ENCODE measurements at regions not wholly inside any gene's neighbourhood (a gene's known extent, or its start where the extent isn't known, plus 50 kb on each side); places are given as distances from the start of the nearest gene placed in this dataset.

- ATAC-seq, result no peak
- no peak overlapping the region for H3K27ac Mint-ChIP-seq
- no peaks in the 10 kb centered on the region for H3K4me1 Mint-ChIP-seq
- H3K36me3 Mint-ChIP-seq, result no peaks in the 10 kb centered on the region
- DNase-seq (ENCODE audit: low spot score in 2 of 2), result no peak
- H3K4me3 Mint-ChIP-seq, result no peak overlapping the region
- peaks cover 9% of the 10 kb centered on the region for H3K9me3 Mint-ChIP-seq
These were observed 311.6 kb downstream of the AASDHPPT start for GRCh38 chr11:106389101-106389500.

- no peak overlapping the region for H3K27ac Mint-ChIP-seq
- no peaks in the 10 kb centered on the region for H3K36me3 Mint-ChIP-seq
- H3K4me1 Mint-ChIP-seq, result no peaks in the 10 kb centered on the region
- no peak overlapping the region for H3K4me3 Mint-ChIP-seq
- peaks cover 9% of the 10 kb centered on the region for H3K9me3 Mint-ChIP-seq
- no peak for ATAC-seq
- DNase-seq (ENCODE audit: low spot score in 2 of 2), result no peak
These were observed 312.6 kb downstream of the AASDHPPT start for GRCh38 chr11:106390078-106390477.

DNA sequence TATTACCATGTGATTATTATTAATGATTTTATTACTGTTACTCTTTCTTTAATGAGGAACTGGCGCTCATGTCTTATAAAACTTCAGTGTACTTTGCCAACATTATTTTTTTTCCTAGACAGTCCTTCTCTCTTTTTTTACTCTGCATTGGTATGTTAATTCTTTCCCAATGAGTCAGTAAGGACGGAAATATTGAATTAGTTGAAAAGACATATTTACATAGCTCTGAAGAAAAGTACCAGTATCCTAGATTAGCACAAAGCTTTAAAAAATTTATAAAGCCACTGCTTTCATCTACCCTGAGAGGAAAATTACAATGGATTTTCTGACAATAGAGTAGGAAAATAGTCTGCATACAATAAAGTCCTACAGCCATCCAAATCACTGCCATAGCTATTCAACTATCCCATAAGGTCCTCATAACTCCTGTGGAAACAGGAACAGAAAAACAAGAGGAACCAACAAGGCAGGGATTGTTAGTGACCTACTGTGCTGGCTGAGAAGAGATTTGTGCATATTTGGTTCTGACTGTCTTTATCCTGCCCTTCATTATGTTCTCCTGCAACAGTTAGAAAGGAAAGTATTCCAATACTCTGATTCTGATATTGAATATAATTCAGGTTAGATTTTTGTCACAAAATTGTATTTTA is 314.4 kb downstream of the AASDHPPT start:
- Mint-ChIP-seq H3K9me3 (peaks cover 10% of the 10 kb centered on the region), H3K27ac (no peak overlapping the region), H3K4me3 (no peak overlapping the region), H3K36me3 (no peaks in the 10 kb centered on the region), H3K4me1 (no peaks in the 10 kb centered on the region)
- ATAC-seq (no peak), DNase-seq (ENCODE audit: low spot score in 2 of 2) (no peak)

DNA sequence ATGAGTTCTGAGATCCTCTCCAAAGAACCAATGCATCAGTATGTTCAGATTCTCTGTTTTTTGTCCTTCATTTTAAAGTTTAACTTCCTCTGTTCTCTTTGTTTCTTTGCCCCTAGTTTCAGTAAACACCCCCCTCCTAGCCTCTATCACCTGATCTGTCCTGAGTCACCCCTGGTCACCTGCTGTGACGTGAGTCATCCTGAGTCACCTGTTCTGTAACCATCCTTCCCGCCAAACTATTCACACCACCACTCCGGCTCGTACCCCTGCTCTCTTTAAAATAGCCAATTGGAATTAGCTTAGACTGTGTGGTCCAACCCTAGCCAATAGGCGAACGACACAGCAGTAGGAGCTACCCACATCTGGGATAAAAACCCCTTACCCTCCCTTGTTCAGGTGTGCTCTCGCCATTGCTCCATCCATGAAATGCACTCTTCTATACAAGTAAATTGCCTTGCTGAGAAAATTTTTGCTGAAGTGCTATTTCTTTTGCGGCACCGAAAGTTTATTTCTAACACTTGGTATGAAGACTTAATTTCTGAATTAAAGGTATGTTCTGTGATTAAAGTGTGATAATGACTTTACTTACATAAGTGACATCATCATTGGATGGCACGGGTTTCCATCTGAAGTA is 318.4 kb downstream of the AASDHPPT start:
- peaks cover 10% of the 10 kb centered on the region for H3K9me3 Mint-ChIP-seq
- no peak overlapping the region for H3K4me3 Mint-ChIP-seq
- H3K36me3 Mint-ChIP-seq, result no peaks in the 10 kb centered on the region
- ATAC-seq (no peak), DNase-seq (ENCODE audit: low spot score in 2 of 2) (no peak)
- H3K27ac Mint-ChIP-seq, result no peak overlapping the region
- no peaks in the 10 kb centered on the region for H3K4me1 Mint-ChIP-seq

DNA sequence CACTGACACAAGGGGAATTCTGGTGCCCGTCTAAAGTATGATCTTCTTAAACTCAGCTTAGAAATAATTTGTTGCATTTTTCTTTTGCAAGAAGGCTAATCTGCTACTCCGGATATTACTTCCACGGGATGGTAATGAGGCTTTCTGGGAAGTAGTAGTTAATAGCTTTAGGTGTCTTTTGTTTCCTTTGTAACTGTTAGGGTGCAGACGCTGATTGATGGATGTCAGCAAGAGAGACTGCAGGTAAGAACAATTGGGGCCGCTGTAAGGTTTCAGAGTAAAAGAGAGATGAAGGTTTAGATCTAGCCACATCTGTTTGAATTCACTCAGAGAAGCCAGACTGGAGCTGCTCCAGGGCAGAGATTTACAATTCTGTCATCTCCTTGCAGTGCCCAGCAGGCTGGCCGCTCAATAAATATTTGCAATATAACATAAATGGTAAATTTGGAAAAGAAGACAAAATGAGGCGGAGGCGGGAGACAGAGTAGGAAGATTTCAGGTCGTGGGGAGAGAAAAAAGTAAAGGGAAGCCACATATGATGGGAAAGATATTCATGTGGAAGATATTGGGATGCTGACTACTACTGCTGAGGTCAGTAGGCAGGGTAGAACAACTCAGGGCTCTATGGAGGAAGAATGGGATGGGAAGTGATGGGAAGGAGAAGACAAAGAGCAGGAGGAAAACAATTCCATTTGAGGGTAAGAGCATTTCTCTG is 320.5 kb downstream of the AASDHPPT start:
- ATAC-seq, result no peak
- peaks cover 8% of the 10 kb centered on the region for H3K9me3 Mint-ChIP-seq
- no peak for DNase-seq (ENCODE audit: low spot score in 2 of 2)
- H3K27ac Mint-ChIP-seq, result no peak overlapping the region
- H3K36me3 Mint-ChIP-seq, result no peaks in the 10 kb centered on the region
- H3K4me3 Mint-ChIP-seq, result no peak overlapping the region
- no peaks in the 10 kb centered on the region for H3K4me1 Mint-ChIP-seq

DNA sequence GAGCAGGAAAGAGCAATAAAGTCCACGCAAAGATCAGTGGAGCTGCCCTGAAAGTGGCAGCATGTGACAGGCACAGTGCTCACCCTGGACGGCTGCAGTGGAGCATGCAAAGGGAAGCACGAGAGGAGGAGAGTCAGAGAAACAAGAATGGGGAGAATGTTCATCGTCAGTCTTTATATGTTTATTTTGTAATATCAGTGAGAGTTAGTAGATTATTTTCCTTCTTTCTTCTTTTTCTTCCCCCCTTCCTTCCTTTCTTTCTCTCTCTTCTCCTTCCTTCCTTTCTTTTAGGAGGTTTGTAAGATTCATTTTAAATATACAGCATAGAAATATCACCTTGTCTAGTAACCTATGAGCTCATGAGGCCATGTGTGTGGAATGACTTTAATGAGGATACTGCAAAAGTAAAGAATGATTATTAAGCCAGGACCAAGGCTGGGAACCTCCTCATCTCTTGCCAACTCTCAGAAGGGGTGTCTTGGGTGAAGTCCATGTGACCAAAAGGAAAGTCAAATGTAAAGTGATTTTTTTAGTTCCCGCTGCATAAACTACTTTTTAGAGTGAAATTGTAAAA is 321.1 kb downstream of the AASDHPPT start:
- DNase-seq (ENCODE audit: low spot score in 2 of 2), result no peak
- no peak for ATAC-seq
- H3K4me3 Mint-ChIP-seq, result no peak overlapping the region
- H3K4me1 Mint-ChIP-seq, result no peaks in the 10 kb centered on the region
- no peaks in the 10 kb centered on the region for H3K36me3 Mint-ChIP-seq
- no peak overlapping the region for H3K27ac Mint-ChIP-seq
- H3K9me3 Mint-ChIP-seq, result peaks cover 9% of the 10 kb centered on the region

DNA sequence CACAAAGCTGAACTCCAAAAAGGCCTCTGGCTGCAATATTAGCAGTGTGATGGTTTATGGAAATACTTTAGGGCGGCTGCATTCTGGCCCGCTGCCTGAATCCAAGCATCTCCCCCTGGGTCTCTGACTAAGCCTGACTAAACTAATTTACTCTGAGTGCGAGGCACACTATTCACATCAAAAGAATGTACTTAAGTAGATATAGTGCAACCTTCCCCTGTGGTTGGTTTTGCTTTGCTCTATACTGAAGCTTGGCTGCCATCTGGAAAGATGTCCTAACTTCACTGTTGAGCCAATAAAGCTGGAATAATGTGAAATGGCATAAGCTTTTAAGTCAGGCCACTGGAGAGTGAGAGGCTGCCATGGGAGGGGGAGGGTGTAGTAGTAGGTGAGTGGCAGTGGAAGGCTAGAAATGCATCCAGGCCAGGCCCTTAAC is 321.6 kb downstream of the AASDHPPT start:
- H3K9me3 Mint-ChIP-seq, result peaks cover 11% of the 10 kb centered on the region
- no peaks in the 10 kb centered on the region for H3K4me1 Mint-ChIP-seq
- H3K27ac Mint-ChIP-seq, result no peak overlapping the region
- no peak overlapping the region for H3K4me3 Mint-ChIP-seq
- ATAC-seq (no peak), DNase-seq (ENCODE audit: low spot score in 2 of 2) (no peak)
- no peaks in the 10 kb centered on the region for H3K36me3 Mint-ChIP-seq

DNA sequence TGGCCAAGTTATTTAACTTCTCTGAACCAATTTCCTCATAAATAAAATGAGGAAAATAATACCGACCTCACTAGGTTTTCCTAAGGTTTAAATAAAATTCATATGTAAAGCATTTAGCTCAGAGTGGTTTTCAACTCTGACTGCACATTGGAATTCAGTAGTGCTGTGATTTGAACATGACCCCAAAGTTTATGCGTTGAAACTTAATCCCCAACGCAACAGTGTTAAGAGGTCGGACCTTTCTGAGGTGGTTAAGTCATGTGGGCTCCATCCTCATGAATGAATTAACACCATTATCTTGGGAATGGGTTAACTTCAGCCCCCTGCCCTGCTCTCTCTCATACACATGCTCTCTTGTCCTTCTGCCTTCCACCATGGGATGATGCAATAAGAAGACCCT is 322.2 kb downstream of the AASDHPPT start:
- Mint-ChIP-seq H3K4me1 (no peaks in the 10 kb centered on the region), H3K4me3 (no peak overlapping the region), H3K9me3 (peaks cover 12% of the 10 kb centered on the region), H3K36me3 (no peaks in the 10 kb centered on the region), H3K27ac (no peak overlapping the region)
- ATAC-seq (no peak), DNase-seq (ENCODE audit: low spot score in 2 of 2) (no peak)

DNA sequence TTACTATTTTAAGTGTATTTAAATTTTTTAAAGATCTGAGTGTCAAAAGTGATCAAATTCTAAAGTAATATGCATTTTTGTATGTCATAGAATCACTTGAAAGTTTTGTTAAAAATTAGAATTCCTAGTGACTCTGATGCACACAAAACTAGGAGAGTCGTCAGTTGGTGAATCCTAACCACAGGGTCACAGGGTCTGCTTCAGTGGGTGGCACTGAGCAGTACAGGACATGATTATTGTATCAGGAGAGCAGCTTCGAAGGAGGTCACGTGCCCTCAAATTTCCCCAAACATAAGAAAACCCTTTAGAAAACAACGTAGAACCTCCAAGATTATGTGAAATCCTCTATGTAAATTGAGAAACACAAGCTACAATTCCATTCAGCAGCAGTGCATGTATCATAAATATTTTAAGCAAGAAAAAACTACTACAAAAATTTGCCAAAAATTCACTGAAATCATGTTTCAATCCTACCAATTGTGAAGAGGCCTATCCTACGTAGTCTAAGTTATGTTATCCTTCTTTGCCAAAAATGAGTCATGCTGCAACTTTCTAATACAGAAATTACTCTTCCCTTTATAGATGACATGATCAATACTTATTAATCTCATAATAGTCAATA is 323.6 kb downstream of the AASDHPPT start:
- H3K36me3 Mint-ChIP-seq, result no peaks in the 10 kb centered on the region
- DNase-seq (ENCODE audit: low spot score in 2 of 2) (no peak), ATAC-seq (no peak)
- H3K9me3 Mint-ChIP-seq, result peaks cover 7% of the 10 kb centered on the region
- H3K4me1 Mint-ChIP-seq, result no peaks in the 10 kb centered on the region
- no peak overlapping the region for H3K27ac Mint-ChIP-seq
- no peak overlapping the region for H3K4me3 Mint-ChIP-seq

GRCh38 chr11:106403751-106404150 is 326.3 kb downstream of the AASDHPPT start:
- Mint-ChIP-seq H3K4me1 (no peaks in the 10 kb centered on the region), H3K36me3 (no peaks in the 10 kb centered on the region), H3K27ac (no peak overlapping the region), H3K9me3 (peaks cover 7% of the 10 kb centered on the region), H3K4me3 (no peak overlapping the region)
- ATAC-seq, result no peak
- no peak for DNase-seq (ENCODE audit: low spot score in 2 of 2)

GRCh38 chr11:106409222-106409621 is 331.8 kb downstream of the AASDHPPT start:
- H3K27ac Mint-ChIP-seq, result no peak overlapping the region
- H3K4me3 Mint-ChIP-seq, result no peak overlapping the region
- ATAC-seq, result no peak
- no peak for DNase-seq (ENCODE audit: low spot score in 2 of 2)
- H3K36me3 Mint-ChIP-seq, result no peaks in the 10 kb centered on the region
- H3K9me3 Mint-ChIP-seq, result peaks cover 11% of the 10 kb centered on the region
- H3K4me1 Mint-ChIP-seq, result no peaks in the 10 kb centered on the region

DNA sequence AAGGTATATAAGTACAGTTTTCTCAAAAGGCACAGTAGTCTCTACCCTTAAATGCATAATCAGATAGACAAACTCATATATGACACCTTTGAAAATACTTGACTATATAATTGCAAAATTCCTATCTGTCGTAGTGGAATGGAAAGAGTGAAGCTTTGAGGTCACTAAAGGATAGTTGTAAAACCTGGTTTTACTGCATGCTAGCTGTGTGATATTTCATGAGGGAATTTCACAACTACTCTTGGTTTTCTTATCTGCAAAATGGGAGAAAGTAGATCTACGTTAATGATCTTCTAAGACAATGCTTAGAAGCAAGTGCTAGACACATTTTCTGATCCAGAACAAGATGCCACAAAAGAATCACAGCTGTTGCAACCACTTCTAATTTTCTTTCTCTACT is 332.2 kb downstream of the AASDHPPT start:
- peaks cover 8% of the 10 kb centered on the region for H3K9me3 Mint-ChIP-seq
- ATAC-seq, result no peak
- H3K36me3 Mint-ChIP-seq, result no peaks in the 10 kb centered on the region
- H3K4me3 Mint-ChIP-seq, result no peak overlapping the region
- no peak overlapping the region for H3K27ac Mint-ChIP-seq
- H3K4me1 Mint-ChIP-seq, result no peaks in the 10 kb centered on the region
- no peak for DNase-seq (ENCODE audit: low spot score in 2 of 2)

DNA sequence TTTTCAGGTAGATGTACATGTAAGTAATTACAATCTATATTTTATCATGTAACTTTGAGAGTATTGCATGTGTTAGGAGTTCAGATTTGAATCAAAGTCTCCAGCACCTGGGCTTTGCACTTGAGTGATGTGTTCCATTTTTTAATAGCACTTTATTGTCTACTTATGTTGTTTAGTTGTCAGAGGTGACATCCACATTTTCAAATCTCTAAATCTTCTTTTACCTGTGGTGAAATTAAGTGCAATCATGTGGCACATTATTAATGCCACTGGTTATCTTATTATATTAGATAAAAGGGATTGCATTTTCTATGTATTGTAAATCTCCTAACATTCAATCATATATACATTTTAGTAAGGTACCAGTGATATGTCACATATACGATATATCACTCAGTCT is 333.4 kb downstream of the AASDHPPT start:
- no peak overlapping the region for H3K27ac Mint-ChIP-seq
- DNase-seq (ENCODE audit: low spot score in 2 of 2), result no peak
- no peak overlapping the region for H3K4me3 Mint-ChIP-seq

DNA sequence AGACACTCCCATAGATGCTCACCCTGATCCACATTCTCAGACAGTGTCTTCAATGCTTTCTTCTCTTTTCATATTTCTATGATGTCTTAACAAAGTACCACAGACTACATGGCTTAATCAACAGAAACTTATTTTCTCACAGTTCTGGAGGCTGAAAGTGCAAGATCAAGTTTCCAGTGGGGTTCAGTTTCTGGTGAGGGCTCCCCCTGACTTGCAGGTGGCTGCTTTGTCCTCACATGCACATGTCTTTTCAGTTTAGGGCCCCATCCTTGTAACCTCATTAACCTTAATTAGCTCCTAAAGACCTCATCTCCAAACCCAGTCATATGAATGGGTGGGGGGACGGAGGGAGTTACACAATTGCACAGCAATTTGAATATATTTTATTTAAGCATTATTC is 335.8 kb downstream of the AASDHPPT start:
- H3K27ac Mint-ChIP-seq, result no peak overlapping the region
- H3K9me3 Mint-ChIP-seq, result peaks cover 10% of the 10 kb centered on the region

More for the DNA sequence above, 333.4 kb downstream of the AASDHPPT start:
- Mint-ChIP-seq H3K9me3 (peaks cover 8% of the 10 kb centered on the region), H3K4me1 (no peaks in the 10 kb centered on the region), H3K36me3 (no peaks in the 10 kb centered on the region)
- ATAC-seq, result no peak

DNA sequence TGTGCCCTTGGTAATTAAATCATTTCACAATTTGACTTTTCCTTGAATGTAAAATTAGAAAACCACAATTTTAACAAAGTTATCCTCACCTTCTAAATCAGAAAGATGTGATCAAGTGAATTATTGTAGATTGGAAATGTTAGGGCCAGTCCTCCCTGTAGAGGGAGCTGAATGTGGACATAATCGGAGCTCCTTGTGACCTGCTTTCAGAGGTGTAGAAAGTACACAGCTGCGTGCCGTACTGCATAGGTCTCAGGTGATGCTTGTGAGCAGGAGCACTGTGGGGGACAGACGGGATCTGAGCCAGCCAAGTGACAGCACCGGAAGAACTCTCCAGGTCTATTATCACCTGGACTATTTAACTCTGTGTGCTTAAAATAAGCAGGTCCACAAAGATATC is 338.0 kb downstream of the AASDHPPT start:
- no peak overlapping the region for H3K4me3 Mint-ChIP-seq
- no peak for ATAC-seq

More for the DNA sequence above, 335.8 kb downstream of the AASDHPPT start:
- no peak overlapping the region for H3K4me3 Mint-ChIP-seq
- DNase-seq (ENCODE audit: low spot score in 2 of 2), result no peak
- no peaks in the 10 kb centered on the region for H3K4me1 Mint-ChIP-seq
- no peaks in the 10 kb centered on the region for H3K36me3 Mint-ChIP-seq
- no peak for ATAC-seq

More for the DNA sequence above, 338.0 kb downstream of the AASDHPPT start:
- DNase-seq (ENCODE audit: low spot score in 2 of 2), result no peak
- H3K9me3 Mint-ChIP-seq, result peaks cover 10% of the 10 kb centered on the region
- H3K36me3 Mint-ChIP-seq, result no peaks in the 10 kb centered on the region
- H3K27ac Mint-ChIP-seq, result no peak overlapping the region
- H3K4me1 Mint-ChIP-seq, result no peaks in the 10 kb centered on the region
